ENCODE measurements at regions not wholly inside any gene's neighbourhood (a gene's known extent, or its start where the extent isn't known, plus 50 kb on each side); places are given as distances from the start of the nearest gene placed in this dataset.

DNA sequence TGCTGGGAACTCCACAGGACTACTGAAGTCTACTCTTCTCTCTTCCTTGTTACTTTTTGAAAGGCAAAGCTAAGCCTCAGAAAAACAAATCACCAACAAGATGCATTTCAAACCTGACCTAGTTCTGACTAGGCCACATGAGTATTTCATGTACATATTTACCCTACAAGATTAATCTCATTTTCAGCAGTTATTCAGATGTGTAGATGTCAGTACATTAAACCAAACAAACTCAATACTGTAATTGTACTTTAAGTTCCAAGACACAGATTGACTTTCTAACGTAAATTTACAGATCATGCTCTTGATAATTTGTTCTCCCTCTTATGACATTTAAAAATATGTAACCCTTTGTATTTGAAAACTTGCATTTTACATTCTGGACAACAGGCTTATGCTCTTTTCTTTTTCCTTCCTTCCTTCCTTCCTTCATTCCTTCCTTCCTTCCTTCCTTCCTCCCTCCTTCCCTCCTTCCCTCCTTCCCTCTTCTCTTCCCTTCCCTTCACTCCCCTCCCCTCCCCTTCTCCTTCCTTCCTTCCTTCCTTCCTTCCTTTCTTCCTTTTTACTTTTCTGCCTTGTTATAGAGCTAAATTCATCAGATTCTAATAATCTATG lies 1653.4 kb downstream of the EFNA5 start:
- TF ChIP-seq, protein P1, sequence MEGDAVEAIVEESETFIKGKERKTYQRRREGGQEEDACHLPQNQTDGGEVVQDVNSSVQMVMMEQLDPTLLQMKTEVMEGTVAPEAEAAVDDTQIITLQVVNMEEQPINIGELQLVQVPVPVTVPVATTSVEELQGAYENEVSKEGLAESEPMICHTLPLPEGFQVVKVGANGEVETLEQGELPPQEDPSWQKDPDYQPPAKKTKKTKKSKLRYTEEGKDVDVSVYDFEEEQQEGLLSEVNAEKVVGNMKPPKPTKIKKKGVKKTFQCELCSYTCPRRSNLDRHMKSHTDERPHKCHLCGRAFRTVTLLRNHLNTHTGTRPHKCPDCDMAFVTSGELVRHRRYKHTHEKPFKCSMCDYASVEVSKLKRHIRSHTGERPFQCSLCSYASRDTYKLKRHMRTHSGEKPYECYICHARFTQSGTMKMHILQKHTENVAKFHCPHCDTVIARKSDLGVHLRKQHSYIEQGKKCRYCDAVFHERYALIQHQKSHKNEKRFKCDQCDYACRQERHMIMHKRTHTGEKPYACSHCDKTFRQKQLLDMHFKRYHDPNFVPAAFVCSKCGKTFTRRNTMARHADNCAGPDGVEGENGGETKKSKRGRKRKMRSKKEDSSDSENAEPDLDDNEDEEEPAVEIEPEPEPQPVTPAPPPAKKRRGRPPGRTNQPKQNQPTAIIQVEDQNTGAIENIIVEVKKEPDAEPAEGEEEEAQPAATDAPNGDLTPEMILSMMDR (IDR thresholded peaks at IDR 0.05) = no peak
- no peak for TF ChIP-seq POLR2A (IDR thresholded peaks at IDR 0.05)
